ENCODE measurements at regions not wholly inside any gene's neighbourhood (a gene's known extent, or its start where the extent isn't known, plus 50 kb on each side); places are given as distances from the start of the nearest gene placed in this dataset.

- Histone ChIP-seq H3K23ac (ENCODE audit: insufficient read length) (no peak overlapping the region), H3K27me3 (replicated peaks in 1 of 4; ENCODE audit: control insufficient read depth in 3 of 4, extremely low read depth in 1 of 4, insufficient read depth in 3 of 4, low read length in 3 of 4) (no peaks in the 10 kb centered on the region), H3K9ac (replicated peaks in 1 of 4; ENCODE audit: extremely low read depth in 1 of 4, low read depth in 3 of 4, low read length in 3 of 4) (no peak overlapping the region), H4K5ac (ENCODE audit: insufficient read length, low read depth, low read length) (no peak overlapping the region), H4K20me1 (replicated peaks in 1 of 2; ENCODE audit: control insufficient read depth in 1 of 2, insufficient read depth in 2 of 2, low read length in 2 of 2) (no peaks in the 10 kb centered on the region), H3K27ac (ENCODE audit: low read depth, low read length) (no peak overlapping the region), H3K4me2 (ENCODE audit: insufficient read depth in 1 of 2, low read depth in 2 of 2, low read length in 2 of 2) (no peak overlapping the region), H2BK12ac (ENCODE audit: low read depth, low read length) (no peak overlapping the region), H2BK120ac (replicated peaks; ENCODE audit: low read depth, low read length) (no peak overlapping the region), H2BK5ac (ENCODE audit: low read depth, low read length) (no peak overlapping the region), H3K9me3 (ENCODE audit: insufficient read depth in 2 of 2, low read depth in 1 of 2, low read length in 1 of 2) (peaks cover 11% of the 10 kb centered on the region in 2 experiments), H3K79me1 (ENCODE audit: low read depth, low read length) (no peaks in the 10 kb centered on the region), H3K36me3 (ENCODE audit: control insufficient read depth in 2 of 4, insufficient read depth in 4 of 4, low read length in 3 of 4) (no peaks in the 10 kb centered on the region), H3K14ac (ENCODE audit: insufficient read length) (no peak overlapping the region), H4K91ac (replicated peaks; ENCODE audit: insufficient read length, low read length) (no peak overlapping the region), H3K23me2 (ENCODE audit: low read depth, low read length) (no peaks in the 10 kb centered on the region), H3K79me2 (ENCODE audit: control insufficient read depth in 1 of 2, insufficient read depth in 2 of 2, low read length in 2 of 2) (no peaks in the 10 kb centered on the region), H2BK15ac (ENCODE audit: low read length) (no peak overlapping the region), H3K56ac (replicated peaks; ENCODE audit: insufficient read length, low read depth, low read length) (no peak overlapping the region), H4K8ac (ENCODE audit: extremely low read depth, insufficient read depth, low read length) (no peak overlapping the region), H3K18ac (ENCODE audit: extremely low read depth, low read length) (no peak overlapping the region), H2BK20ac (ENCODE audit: low read length) (no peak overlapping the region), H3K4ac (replicated peaks; ENCODE audit: insufficient read length, low read depth, low read length) (no peak overlapping the region), H3K4me3 (ENCODE audit: extremely low read depth in 1 of 4, insufficient read depth in 2 of 4, low read depth in 3 of 4, low read length in 4 of 4) (no peak overlapping the region), H2AK5ac (ENCODE audit: low read depth, low read length) (no peak overlapping the region), H3K4me1 (replicated peaks in 1 of 4; ENCODE audit: control insufficient read depth in 3 of 4, insufficient read depth in 4 of 4, low read length in 3 of 4) (no peaks in the 10 kb centered on the region), H2AFZ (ENCODE audit: low read length) (no peak overlapping the region)
- 86% methylated on average over 2 of the region's 2 CpGs; no CpG with 5 or more reads in 1 of the 2 experiments for WGBS, 2 experiments (ENCODE audit: extremely low coverage in 1 of 2, insufficient coverage in 1 of 2, insufficient read length in 1 of 2, insufficient replicate concordance in 2 of 2, low coverage in 1 of 2, low lambda C conversion rate in 2 of 2, missing lambda C conversion rate in 1 of 2)
- ChIA-PET POLR2A (ENCODE audit: partially characterized antibody) (no interaction called here), CTCF (ENCODE audit: partially characterized antibody) (interaction anchor here (0.7 kb wide), 1 partner anchor 44 kb away, joined by 4 read pairs; no protein-coding TSS in a partner anchor)
- FAIRE-seq (no peak), DNase-seq (ENCODE audit: low read depth in 1 of 2, low spot score in 2 of 2) (no peak)
- TF ChIP-seq CTBP2 (IDR thresholded peaks at IDR 0.05; ENCODE audit: borderline replicate concordance, insufficient read depth, insufficient read length, low read length) (no peak), SP4 (IDR thresholded peaks at IDR 0.05; ENCODE audit: low read length) (no peak), MAX (IDR thresholded peaks at IDR 0.05) (no peak), ATF2 (IDR thresholded peaks at IDR 0.05; ENCODE audit: low read length) (no peak), JUND (IDR thresholded peaks at IDR 0.05; ENCODE audit: low read length) (no peak), BCL11A (IDR thresholded peaks at IDR 0.05; ENCODE audit: low read depth in 2 of 2, low read length in 2 of 2) (no peak), PHF8 (conservative IDR thresholded peaks at IDR 0.05; ENCODE audit: low read depth, low read length) (no peak), POU5F1 (IDR thresholded peaks at IDR 0.05; ENCODE audit: low read depth, low read length) (no peak), GTF2F1 (IDR thresholded peaks at IDR 0.05; ENCODE audit: borderline replicate concordance, low read depth, low read length) (no peak), HDAC6 (IDR thresholded peaks at IDR 0.05; ENCODE audit: low read depth, low read length) (no peak), CHD1 (IDR thresholded peaks at IDR 0.05; ENCODE audit: low read depth, low read length) (no peak)
Measured at GRCh38 chr16:16817196-16817595, 438.3 kb downstream of the NPIPA7 start.

Data from H1 (cell line).